GM12891 (cell line): ENCODE measurements at regions not wholly inside any gene's neighbourhood (a gene's known extent, or its start where the extent isn't known, plus 50 kb on each side); places are given as distances from the start of the nearest gene placed in this dataset.

Experiments
- POLR2A ChIP-seq: IDR thresholded peaks from 2 replicates; pipeline ENCODE4 v1.6.1; 2011; ENCODE audit warnings: low read depth, low read length, control low read depth
- POLR2AphosphoS5 ChIP-seq: IDR thresholded peaks from 2 replicates; pipeline ENCODE4 v1.6.1; 2011; ENCODE audit warnings: low read depth, low read length, control low read depth
- SPI1 ChIP-seq: IDR thresholded peaks from 2 replicates; pipeline ENCODE4 v1.6.1; 2011; ENCODE audit warnings: low read depth, low read length, control low read depth
- TAF1 ChIP-seq: IDR thresholded peaks from 2 replicates; pipeline ENCODE4 v1.6.1; 2011; ENCODE audit warnings: low read depth, low read length, control low read depth

GRCh38 chr1:22344329-22344630 is 107.4 kb upstream of the ZBTB40 start:
- TF ChIP-seq POLR2A: no peak
- TF ChIP-seq POLR2AphosphoS5: no peak
- no peak for TF ChIP-seq TAF1
- TF ChIP-seq SPI1: no peak
